SK-N-MC (cell line): ENCODE measurements at regions not wholly inside any gene's neighbourhood (a gene's known extent, or its start where the extent isn't known, plus 50 kb on each side); places are given as distances from the start of the nearest gene placed in this dataset.
"Not testable (repeated sequence)": the region's sequence is repeated elsewhere in the genome, so short reads cannot be mapped to it uniquely, and the experiment has no call there.

Source experiments
- DNase-seq: peaks from one replicate; pipeline ENCODE4 v3.0.0-alpha.2; 2011; ENCODE audit warnings: low read depth, low spot score
- H3K27ac ChIP-seq: fragments of 200-600 bp; sonication (generic); 2 replicates; pipeline ENCODE4 v1.5.1; 2016; ENCODE audit warnings: mixed run types
- H3K36me3 ChIP-seq: fragments of 200-600 bp; sonication (generic); 2 replicates; pipeline ENCODE4 v1.6.1; 2017; ENCODE audit warnings: antibody characterized with exemption, low read length, mixed read lengths; ENCODE audit not compliant: insufficient read depth
- H3K4me3 ChIP-seq: fragments of 200-600 bp; sonication (generic); 2 replicates; pipeline ENCODE4 v1.5.1; 2016
- H3K9ac ChIP-seq: fragments of 200-600 bp; sonication (generic); 2 replicates; pipeline ENCODE4 v1.8.0; 2017; ENCODE audit warnings: mixed run types, mixed read lengths; ENCODE audit not compliant: insufficient read length
- H3K9me3 ChIP-seq: fragments of 200-600 bp; sonication (generic); 2 replicates; pipeline ENCODE4 v1.6.1; 2017; ENCODE audit warnings: low read depth, mild to moderate bottlenecking, antibody characterized with exemption, low read length, moderate library complexity, mixed read lengths
- EZH2 ChIP-seq: fragments of 200-600 bp; sonication (generic); IDR thresholded peaks from one replicate; pipeline ENCODE4 v1.6.1; 2017; ENCODE audit warnings: antibody characterized with exemption
- FOXP2 ChIP-seq: optimal IDR thresholded peaks from 2 replicates; pipeline ENCODE3; 2011; ENCODE audit warnings: mild to moderate bottlenecking, moderate library complexity; ENCODE audit not compliant: insufficient read depth; ENCODE audit errors: extremely low read length, control extremely low read depth
- POLR2AphosphoS5 ChIP-seq: IDR thresholded peaks from 2 replicates; pipeline ENCODE4 v1.6.1; 2012; ENCODE audit warnings: mild to moderate bottlenecking, low read depth, low read length, borderline replicate concordance

DNA sequence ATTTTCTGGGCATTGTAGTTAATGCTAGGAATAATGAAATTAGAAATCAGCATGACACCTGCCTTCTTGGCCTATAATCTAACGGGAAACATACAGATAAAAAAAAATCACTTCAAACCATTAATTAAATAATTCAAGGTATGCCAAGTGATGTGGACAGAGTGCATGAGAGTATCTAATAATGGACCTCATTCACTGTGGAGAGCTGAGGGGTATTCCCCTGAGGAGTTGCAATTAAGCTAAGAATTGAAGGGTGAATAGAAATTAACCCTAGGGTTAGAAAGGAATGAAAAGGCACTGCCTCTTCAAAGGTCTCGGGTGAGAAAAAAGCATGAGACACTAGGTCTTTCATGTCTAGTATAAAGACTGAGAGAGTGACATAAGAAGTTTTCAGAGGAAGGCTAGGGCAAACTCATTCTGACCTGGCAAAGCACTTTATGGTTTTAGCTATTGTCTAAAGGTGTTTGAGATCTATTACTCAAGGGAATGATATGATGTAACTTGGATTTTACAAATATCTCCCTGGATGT, 466.1 kb downstream of the KCNT2 start:
- H3K36me3 ChIP-seq = no peaks in the 10 kb centered on the region
- TF ChIP-seq EZH2 (no peak), POLR2AphosphoS5 (no peak), FOXP2 (no peak)
- no peak overlapping the region for H3K4me3 ChIP-seq
- H3K9me3 ChIP-seq = no peaks in the 10 kb centered on the region
- H3K27ac ChIP-seq = no peak overlapping the region
- H3K9ac ChIP-seq = no peak overlapping the region
- no peak for DNase-seq

DNA sequence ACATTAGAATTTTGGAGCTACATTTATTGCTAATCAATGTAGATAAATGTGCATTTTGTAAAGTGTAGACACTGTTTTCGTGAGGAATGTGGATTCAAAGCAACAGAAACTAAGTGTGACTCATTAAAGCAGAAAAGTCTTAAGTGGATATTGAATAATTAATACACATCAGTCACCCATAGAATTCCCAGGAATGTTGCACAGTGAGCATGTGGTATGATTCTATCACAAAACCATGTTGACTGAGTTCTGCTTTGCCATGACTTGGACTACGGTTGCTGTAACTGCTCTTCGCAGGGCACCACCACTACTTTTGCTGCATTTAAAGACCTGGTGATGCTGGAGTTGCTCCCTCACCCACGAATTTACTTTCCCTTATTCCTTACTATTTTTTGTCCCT, 471.8 kb downstream of the KCNT2 start:
- H3K9ac ChIP-seq = no peak overlapping the region
- no peaks in the 10 kb centered on the region for H3K36me3 ChIP-seq
- TF ChIP-seq FOXP2 = no peak
- TF ChIP-seq EZH2 = no peak
- TF ChIP-seq POLR2AphosphoS5 = no peak
- DNase-seq = no peak
- H3K4me3 ChIP-seq = no peak overlapping the region
- no peaks in the 10 kb centered on the region for H3K9me3 ChIP-seq
- H3K27ac ChIP-seq = no peak overlapping the region

DNA sequence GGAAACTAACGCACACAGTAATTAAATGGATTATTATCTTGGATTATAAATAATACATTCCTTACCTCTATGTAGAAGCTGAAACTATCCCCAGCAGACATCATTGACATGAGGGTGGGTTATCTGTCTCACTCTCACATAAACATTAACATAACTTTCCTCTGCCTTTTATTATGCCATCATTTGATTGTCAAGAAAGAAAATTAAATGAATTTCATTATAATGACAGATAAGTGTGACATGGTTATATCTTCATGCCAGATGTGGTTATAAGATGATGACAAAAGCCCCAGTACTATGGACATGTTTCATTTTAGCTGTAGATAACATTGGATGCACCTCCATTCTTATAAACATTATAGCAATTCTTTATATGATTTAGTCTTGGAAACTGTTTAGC, 476.5 kb downstream of the KCNT2 start:
- Histone ChIP-seq H3K36me3 (no peaks in the 10 kb centered on the region), H3K4me3 (no peak overlapping the region), H3K9ac (no peak overlapping the region), H3K27ac (no peak overlapping the region), H3K9me3 (no peaks in the 10 kb centered on the region)
- no peak for TF ChIP-seq FOXP2
- no peak for TF ChIP-seq EZH2
- no peak for TF ChIP-seq POLR2AphosphoS5
- no peak for DNase-seq

DNA sequence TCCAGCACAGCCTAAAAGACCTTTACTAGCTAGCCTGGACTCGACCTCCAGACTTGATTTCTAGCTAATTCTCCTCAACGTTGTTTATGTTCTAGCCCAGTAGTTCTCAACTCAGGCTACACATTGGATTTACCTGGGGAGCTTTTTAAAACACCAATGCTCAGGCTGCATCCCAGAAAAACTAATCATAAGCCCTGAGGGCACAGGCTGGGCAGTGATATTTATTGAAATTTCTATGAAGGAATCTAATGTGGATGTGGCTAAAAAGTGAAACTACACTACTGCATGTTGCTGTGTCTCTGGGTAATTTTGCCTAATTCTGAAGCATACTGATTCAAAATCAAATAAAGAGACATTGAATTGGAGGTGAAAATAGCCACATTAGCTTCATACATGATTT, 479.4 kb downstream of the KCNT2 start:
- Histone ChIP-seq H3K9ac (no peak overlapping the region), H3K4me3 (no peak overlapping the region), H3K27ac (no peak overlapping the region), H3K36me3 (no peaks in the 10 kb centered on the region), H3K9me3 (no peaks in the 10 kb centered on the region)
- no peak for TF ChIP-seq FOXP2
- TF ChIP-seq POLR2AphosphoS5 = no peak
- no peak for TF ChIP-seq EZH2
- DNase-seq = no peak

DNA sequence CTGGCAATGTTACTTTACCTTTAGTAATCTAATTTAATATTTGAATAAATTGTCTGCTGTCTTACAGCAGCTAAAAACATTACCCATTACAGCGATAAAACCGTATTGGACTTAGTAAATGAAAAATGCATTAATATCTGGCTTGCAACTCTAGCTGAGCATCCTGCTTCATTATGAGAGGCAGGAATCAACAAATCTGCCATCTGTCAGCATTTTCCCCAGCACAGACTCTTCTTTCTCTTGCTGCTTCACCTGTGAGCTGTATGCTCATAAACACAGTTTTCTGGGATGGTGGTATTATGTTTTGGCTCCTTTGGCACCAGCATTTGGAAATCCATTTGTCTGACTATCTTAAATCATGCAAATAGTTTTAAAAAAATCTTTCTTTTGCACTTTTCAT, 487.1 kb downstream of the KCNT2 start:
- no peak for TF ChIP-seq EZH2
- TF ChIP-seq FOXP2 = no peak
- TF ChIP-seq POLR2AphosphoS5 = no peak
- DNase-seq = no peak
- H3K9me3 ChIP-seq = no peaks in the 10 kb centered on the region
- H3K36me3 ChIP-seq = no peaks in the 10 kb centered on the region
- H3K27ac ChIP-seq = no peak overlapping the region
- H3K4me3 ChIP-seq = no peak overlapping the region
- no peak overlapping the region for H3K9ac ChIP-seq

DNA sequence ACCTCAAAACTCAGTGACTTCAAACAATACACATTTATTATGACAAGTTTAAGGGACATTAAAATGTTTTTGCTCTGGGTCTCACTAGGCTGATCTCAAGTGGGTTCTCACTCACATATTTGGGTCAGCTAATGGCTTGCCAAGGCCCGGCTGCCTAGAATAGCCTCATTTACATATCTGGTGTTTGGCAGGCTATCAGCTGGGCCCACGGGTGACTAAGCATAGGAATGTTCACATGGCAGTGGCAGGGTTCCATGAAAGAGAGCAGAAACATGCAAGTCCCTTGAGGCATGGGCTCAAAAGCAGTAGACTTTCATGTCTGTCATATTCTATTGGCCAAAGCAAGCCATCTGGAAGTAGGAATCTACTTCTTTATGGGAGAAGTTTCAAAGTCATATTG, 492.6 kb downstream of the KCNT2 start:
- TF ChIP-seq EZH2 (no peak), POLR2AphosphoS5 (no peak), FOXP2 (no peak)
- no peak overlapping the region for H3K4me3 ChIP-seq
- H3K27ac ChIP-seq = no peak overlapping the region
- H3K36me3 ChIP-seq = no peaks in the 10 kb centered on the region
- no peak overlapping the region for H3K9ac ChIP-seq
- no peaks in the 10 kb centered on the region for H3K9me3 ChIP-seq
- DNase-seq = no peak

DNA sequence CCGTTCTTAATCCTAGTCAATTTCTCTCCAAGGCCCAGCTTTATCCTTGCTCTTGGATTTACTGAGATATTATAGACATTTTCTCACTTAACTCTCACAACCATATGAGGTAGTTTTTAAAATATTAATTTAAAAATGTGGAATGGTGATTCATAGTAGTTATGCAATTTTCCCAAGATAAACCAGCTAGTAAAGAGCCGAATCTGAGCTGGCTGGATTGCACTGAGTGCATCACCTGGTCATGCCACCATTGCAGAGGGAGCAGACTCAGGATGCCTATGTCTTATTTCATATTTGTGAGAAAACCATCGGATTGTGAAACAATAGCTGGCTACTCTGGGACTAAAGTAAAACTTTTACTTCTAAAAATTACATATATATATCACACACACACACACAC, 494.0 kb downstream of the KCNT2 start:
- no peak for TF ChIP-seq EZH2
- no peak for TF ChIP-seq POLR2AphosphoS5
- TF ChIP-seq FOXP2 = no peak
- H3K9me3 ChIP-seq = no peaks in the 10 kb centered on the region
- DNase-seq = no peak
- H3K27ac ChIP-seq = no peak overlapping the region
- no peaks in the 10 kb centered on the region for H3K36me3 ChIP-seq
- H3K4me3 ChIP-seq = no peak overlapping the region
- no peak overlapping the region for H3K9ac ChIP-seq

DNA sequence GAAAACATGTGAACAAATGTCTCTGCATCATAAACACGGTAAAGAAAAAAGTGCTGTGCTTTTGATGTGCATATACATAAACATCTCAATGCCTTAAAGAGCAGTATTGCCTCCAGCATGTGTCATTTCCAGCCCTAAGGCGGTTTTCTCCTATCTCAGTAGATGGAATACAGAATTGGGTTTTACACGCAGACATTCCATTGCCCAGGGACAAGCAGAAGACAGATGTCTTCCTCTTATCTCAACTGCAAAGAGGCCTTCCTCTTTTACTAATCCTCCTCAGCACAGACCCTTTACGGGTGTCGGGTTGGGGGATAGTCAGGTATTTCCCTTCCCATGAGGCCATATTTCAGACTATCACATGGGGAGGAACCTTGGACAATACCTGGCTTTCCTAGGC, 499.2 kb downstream of the KCNT2 start:
- DNase-seq, H3K36me3 ChIP-seq, H3K4me3 ChIP-seq, H3K27ac ChIP-seq, H3K9ac ChIP-seq, H3K9me3 ChIP-seq: not testable (repeated sequence)

DNA sequence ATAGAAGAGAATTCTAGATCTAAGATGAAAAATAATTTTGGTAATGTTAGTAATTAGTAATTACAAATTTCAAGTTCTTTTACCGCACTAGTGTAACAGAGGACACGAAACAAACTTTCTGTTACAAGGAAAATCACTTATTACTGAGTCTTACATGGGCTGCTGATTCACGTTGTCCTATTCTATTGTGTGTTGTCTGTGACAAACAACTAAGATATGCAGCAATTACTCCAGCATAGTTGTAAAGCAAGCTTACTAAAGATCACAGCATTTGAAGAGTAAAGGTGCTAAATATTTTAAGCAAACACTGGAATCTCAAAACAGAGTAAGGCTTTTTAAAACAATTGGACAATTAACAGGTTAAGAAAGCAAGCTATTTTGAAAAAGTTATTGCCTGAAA, 502.3 kb downstream of the KCNT2 start:
- H3K9ac ChIP-seq = no peak overlapping the region
- H3K4me3 ChIP-seq = no peak overlapping the region
- no peak for DNase-seq
- H3K36me3 ChIP-seq = no peaks in the 10 kb centered on the region
- TF ChIP-seq POLR2AphosphoS5 (no peak), FOXP2 (no peak), EZH2 (no peak)
- H3K9me3 ChIP-seq = no peaks in the 10 kb centered on the region
- H3K27ac ChIP-seq = no peak overlapping the region

DNA sequence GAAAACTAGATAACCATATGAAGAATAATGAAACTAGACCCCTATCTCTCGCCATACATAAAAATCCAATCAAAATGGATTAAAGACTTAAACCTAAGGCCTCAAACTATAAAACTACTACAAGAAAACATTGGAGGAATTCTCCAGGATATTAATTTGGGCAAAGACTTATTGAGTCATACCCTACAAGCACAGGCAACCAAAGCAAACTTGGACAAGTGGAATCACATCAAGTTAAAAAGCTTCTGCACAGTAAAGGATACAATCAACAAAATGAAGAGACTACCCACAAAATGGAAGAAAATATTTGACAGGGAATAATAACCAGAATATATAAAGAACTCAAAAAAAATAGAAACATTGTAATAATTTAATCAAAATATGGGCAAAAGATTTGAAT, 505.4 kb downstream of the KCNT2 start:
- Histone ChIP-seq H3K4me3 (no peak overlapping the region), H3K9ac (no peak overlapping the region), H3K9me3 (no peaks in the 10 kb centered on the region), H3K27ac (no peak overlapping the region), H3K36me3 (no peaks in the 10 kb centered on the region)
- no peak for TF ChIP-seq POLR2AphosphoS5
- DNase-seq = no peak

DNA sequence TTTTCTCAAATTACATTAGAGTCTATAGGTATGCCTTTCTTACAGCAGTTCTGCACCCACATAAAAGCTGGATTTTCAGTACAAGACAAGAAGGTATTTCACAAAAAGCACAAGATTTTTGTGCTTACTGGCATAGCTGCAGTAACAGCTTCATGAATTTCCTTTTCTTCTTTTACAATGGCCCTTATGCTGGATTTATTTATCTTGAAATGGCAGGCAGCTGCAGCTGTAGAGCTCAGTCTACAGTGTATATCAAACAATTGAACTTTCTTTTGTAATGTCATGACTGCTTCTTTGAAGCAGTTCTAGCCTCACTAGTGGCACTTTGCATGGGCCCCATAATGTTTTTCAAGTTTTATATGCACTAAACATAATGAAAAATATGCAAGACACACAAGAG, 510.2 kb downstream of the KCNT2 start:
- TF ChIP-seq POLR2AphosphoS5 = no peak
- H3K27ac ChIP-seq = no peak overlapping the region
- H3K9me3 ChIP-seq = no peaks in the 10 kb centered on the region
- no peak overlapping the region for H3K4me3 ChIP-seq
- DNase-seq = no peak
- no peak overlapping the region for H3K9ac ChIP-seq
- H3K36me3 ChIP-seq = no peaks in the 10 kb centered on the region
